ENCODE measurements at regions not wholly inside any gene's neighbourhood (a gene's known extent, or its start where the extent isn't known, plus 50 kb on each side); places are given as distances from the start of the nearest gene placed in this dataset.

- no peak for TF ChIP-seq CTCF (IDR thresholded peaks at IDR 0.05)
- TF ChIP-seq POLR2AphosphoS5 (IDR thresholded peaks at IDR 0.05; ENCODE audit: low read depth, low read length), result no peak
- TF ChIP-seq, protein P1, sequence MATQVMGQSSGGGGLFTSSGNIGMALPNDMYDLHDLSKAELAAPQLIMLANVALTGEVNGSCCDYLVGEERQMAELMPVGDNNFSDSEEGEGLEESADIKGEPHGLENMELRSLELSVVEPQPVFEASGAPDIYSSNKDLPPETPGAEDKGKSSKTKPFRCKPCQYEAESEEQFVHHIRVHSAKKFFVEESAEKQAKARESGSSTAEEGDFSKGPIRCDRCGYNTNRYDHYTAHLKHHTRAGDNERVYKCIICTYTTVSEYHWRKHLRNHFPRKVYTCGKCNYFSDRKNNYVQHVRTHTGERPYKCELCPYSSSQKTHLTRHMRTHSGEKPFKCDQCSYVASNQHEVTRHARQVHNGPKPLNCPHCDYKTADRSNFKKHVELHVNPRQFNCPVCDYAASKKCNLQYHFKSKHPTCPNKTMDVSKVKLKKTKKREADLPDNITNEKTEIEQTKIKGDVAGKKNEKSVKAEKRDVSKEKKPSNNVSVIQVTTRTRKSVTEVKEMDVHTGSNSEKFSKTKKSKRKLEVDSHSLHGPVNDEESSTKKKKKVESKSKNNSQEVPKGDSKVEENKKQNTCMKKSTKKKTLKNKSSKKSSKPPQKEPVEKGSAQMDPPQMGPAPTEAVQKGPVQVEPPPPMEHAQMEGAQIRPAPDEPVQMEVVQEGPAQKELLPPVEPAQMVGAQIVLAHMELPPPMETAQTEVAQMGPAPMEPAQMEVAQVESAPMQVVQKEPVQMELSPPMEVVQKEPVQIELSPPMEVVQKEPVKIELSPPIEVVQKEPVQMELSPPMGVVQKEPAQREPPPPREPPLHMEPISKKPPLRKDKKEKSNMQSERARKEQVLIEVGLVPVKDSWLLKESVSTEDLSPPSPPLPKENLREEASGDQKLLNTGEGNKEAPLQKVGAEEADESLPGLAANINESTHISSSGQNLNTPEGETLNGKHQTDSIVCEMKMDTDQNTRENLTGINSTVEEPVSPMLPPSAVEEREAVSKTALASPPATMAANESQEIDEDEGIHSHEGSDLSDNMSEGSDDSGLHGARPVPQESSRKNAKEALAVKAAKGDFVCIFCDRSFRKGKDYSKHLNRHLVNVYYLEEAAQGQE (IDR thresholded peaks at IDR 0.05; ENCODE audit: insufficient read depth in 1 of 2, low read depth in 2 of 2, low read length in 1 of 2), result no peak
These were observed 535.3 kb upstream of the CYLC2 start for GRCh38 chr9:102459828-102460227.
